ENCODE measurements at regions not wholly inside any gene's neighbourhood (a gene's known extent, or its start where the extent isn't known, plus 50 kb on each side); places are given as distances from the start of the nearest gene placed in this dataset.

DNA sequence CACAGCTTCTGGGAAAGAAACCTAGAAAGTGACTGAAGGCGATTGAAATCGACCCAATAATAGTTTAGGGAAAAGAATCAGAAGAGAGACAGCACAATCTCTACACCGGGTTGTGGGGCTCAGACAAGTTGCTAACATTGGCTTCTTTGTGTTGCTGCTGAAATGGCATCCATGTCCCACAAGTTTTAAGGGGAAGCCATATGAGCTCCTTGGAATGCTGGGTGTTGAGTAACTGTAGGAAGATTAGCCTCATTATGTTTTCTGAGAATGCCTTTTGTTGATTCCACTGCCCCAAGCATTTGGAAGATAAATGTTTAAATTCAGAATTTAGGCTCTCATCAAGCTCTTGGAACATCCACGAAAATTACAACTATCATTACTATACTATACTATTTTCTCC, 73.4 kb upstream of the NEUROD1 start:
- peak overlapping the region; percentile 52 for H2AFZ ChIP-seq (ENCODE audit: low read length)
- no peak overlapping the region for H3K14ac ChIP-seq (ENCODE audit: low read length)
- no peak overlapping the region for H3K27ac ChIP-seq (replicated peaks; ENCODE audit: low read length)
- H3K27me3 ChIP-seq (ENCODE audit: control insufficient read depth in 3 of 3, insufficient read depth in 3 of 3, low read depth in 1 of 3, low read length in 3 of 3), result no peaks in the 10 kb centered on the region
- H3K36me3 ChIP-seq (replicated peaks in 1 of 2; ENCODE audit: control insufficient read depth in 2 of 2, insufficient read depth in 2 of 2, low read length in 2 of 2), result no peaks in the 10 kb centered on the region
- no peak overlapping the region for H2BK120ac ChIP-seq (ENCODE audit: low read depth, low read length)
- peaks cover 0 to 3% of the 10 kb centered on the region in 2 donors for H3K9me3 ChIP-seq (replicated peaks in 1 of 2; ENCODE audit: control insufficient read depth in 2 of 2, insufficient read depth in 1 of 2, low read depth in 1 of 2, low read length in 2 of 2)
- H3K18ac ChIP-seq (ENCODE audit: low read length), result no peak overlapping the region
- 100% methylated on average over 1 of the region's 4 CpGs; no CpG with 5 or more reads in 1 of the 2 donors for WGBS, 2 donors (ENCODE audit: extremely low coverage in 2 of 2, insufficient read length in 2 of 2, insufficient replicate concordance in 1 of 2)
- no peak for DNase-seq (ENCODE audit: low spot score)
- H3K4me3 ChIP-seq (ENCODE audit: low read length in 2 of 2), result no peak overlapping the region
- H2BK12ac ChIP-seq (ENCODE audit: low read length), result no peak overlapping the region
- no peak overlapping the region for H2BK5ac ChIP-seq (ENCODE audit: low read length)
- H4K8ac ChIP-seq (ENCODE audit: low read depth, low read length), result no peak overlapping the region
- no peak overlapping the region for H2BK15ac ChIP-seq (ENCODE audit: low read length)
- H3K4me2 ChIP-seq (ENCODE audit: insufficient read depth, low read length, poor library complexity, severe bottlenecking), result no peak overlapping the region
- H3K9ac ChIP-seq (ENCODE audit: low read depth, low read length, poor library complexity), result no peak overlapping the region
- H2AK5ac ChIP-seq (ENCODE audit: low read depth, low read length), result no peak overlapping the region
- no peak overlapping the region for H3K23ac ChIP-seq (ENCODE audit: low read depth, low read length, poor library complexity)
- H3K4ac ChIP-seq (ENCODE audit: low read length), result no peak overlapping the region
- H3K4me1 ChIP-seq (ENCODE audit: control insufficient read depth in 2 of 2, insufficient read depth in 1 of 2, low read depth in 1 of 2, low read length in 2 of 2), result peaks cover 6 to 8% of the 10 kb centered on the region in 2 donors
- no peaks in the 10 kb centered on the region for H3K79me1 ChIP-seq (ENCODE audit: low read depth, low read length)
- H4K91ac ChIP-seq (ENCODE audit: low read depth, low read length, poor library complexity), result no peak overlapping the region

DNA sequence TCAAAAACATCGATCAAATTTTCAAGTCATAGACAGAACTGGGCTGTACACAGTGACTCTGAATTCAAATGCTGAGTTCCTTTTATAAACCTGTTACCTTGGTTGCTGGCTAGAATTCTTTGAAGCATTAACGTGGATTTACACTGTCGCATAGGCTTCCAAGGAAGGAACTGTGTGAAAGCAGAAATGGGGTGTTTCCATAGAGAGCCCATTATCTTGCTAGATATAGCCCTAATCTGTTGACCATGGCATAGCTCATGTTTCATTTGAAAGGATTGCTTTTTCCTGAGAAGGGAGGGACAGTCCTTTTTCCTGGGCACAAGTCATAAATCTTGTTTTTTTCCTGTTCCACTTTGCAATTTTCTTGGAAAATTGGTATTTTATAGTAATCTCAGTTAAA, 73.8 kb upstream of the NEUROD1 start:
- Histone ChIP-seq H2BK12ac (ENCODE audit: low read length) (no peak overlapping the region), H3K14ac (ENCODE audit: low read length) (no peak overlapping the region), H2AK5ac (ENCODE audit: low read depth, low read length) (no peak overlapping the region), H3K9ac (ENCODE audit: low read depth, low read length, poor library complexity) (no peak overlapping the region), H2BK120ac (ENCODE audit: low read depth, low read length) (no peak overlapping the region), H3K4me2 (ENCODE audit: insufficient read depth, low read length, poor library complexity, severe bottlenecking) (no peak overlapping the region), H3K9me3 (replicated peaks in 1 of 2; ENCODE audit: control insufficient read depth in 2 of 2, insufficient read depth in 1 of 2, low read depth in 1 of 2, low read length in 2 of 2) (peaks cover 0 to 3% of the 10 kb centered on the region in 2 donors), H3K36me3 (replicated peaks in 1 of 2; ENCODE audit: control insufficient read depth in 2 of 2, insufficient read depth in 2 of 2, low read length in 2 of 2) (no peaks in the 10 kb centered on the region), H3K4me3 (ENCODE audit: low read length in 2 of 2) (no peak overlapping the region), H4K8ac (ENCODE audit: low read depth, low read length) (no peak overlapping the region), H3K27ac (replicated peaks; ENCODE audit: low read length) (no peak overlapping the region), H3K18ac (ENCODE audit: low read length) (no peak overlapping the region), H3K4ac (ENCODE audit: low read length) (no peak overlapping the region), H3K4me1 (ENCODE audit: control insufficient read depth in 2 of 2, insufficient read depth in 1 of 2, low read depth in 1 of 2, low read length in 2 of 2) (peaks cover 6 to 8% of the 10 kb centered on the region in 2 donors), H3K79me1 (ENCODE audit: low read depth, low read length) (no peaks in the 10 kb centered on the region), H3K27me3 (ENCODE audit: control insufficient read depth in 3 of 3, insufficient read depth in 3 of 3, low read depth in 1 of 3, low read length in 3 of 3) (no peaks in the 10 kb centered on the region), H4K91ac (ENCODE audit: low read depth, low read length, poor library complexity) (no peak overlapping the region), H2BK5ac (ENCODE audit: low read length) (no peak overlapping the region), H3K23ac (ENCODE audit: low read depth, low read length, poor library complexity) (no peak overlapping the region), H2AFZ (ENCODE audit: low read length) (peak overlapping the region; percentile 52), H2BK15ac (ENCODE audit: low read length) (no peak overlapping the region)
- DNase-seq (ENCODE audit: low spot score), result no peak
- WGBS, 2 donors (ENCODE audit: extremely low coverage in 2 of 2, insufficient read length in 2 of 2, insufficient replicate concordance in 1 of 2), result 100% methylated on average over 1 of the region's 3 CpGs; no CpG with 5 or more reads in 1 of the 2 donors

GRCh38 chr2:181755181-181755580, 74.9 kb upstream of the NEUROD1 start:
- H2BK12ac ChIP-seq (ENCODE audit: low read length), result no peak overlapping the region
- peaks cover 6 to 8% of the 10 kb centered on the region in 2 donors for H3K4me1 ChIP-seq (ENCODE audit: control insufficient read depth in 2 of 2, insufficient read depth in 1 of 2, low read depth in 1 of 2, low read length in 2 of 2)
- no peak overlapping the region for H3K4me3 ChIP-seq (ENCODE audit: low read length in 2 of 2)
- H3K79me1 ChIP-seq (ENCODE audit: low read depth, low read length), result no peaks in the 10 kb centered on the region
- DNase-seq (ENCODE audit: low spot score), result no peak
- H3K23ac ChIP-seq (ENCODE audit: low read depth, low read length, poor library complexity), result no peak overlapping the region
- H3K27ac ChIP-seq (replicated peaks; ENCODE audit: low read length), result no peak overlapping the region
- H4K91ac ChIP-seq (ENCODE audit: low read depth, low read length, poor library complexity), result no peak overlapping the region
- H2BK120ac ChIP-seq (ENCODE audit: low read depth, low read length), result no peak overlapping the region
- no peak overlapping the region for H3K4me2 ChIP-seq (ENCODE audit: insufficient read depth, low read length, poor library complexity, severe bottlenecking)
- no peak overlapping the region for H2AK5ac ChIP-seq (ENCODE audit: low read depth, low read length)
- H3K36me3 ChIP-seq (replicated peaks in 1 of 2; ENCODE audit: control insufficient read depth in 2 of 2, insufficient read depth in 2 of 2, low read length in 2 of 2), result no peaks in the 10 kb centered on the region
- H3K4ac ChIP-seq (ENCODE audit: low read length), result no peak overlapping the region
- H4K8ac ChIP-seq (ENCODE audit: low read depth, low read length), result no peak overlapping the region
- H3K9ac ChIP-seq (ENCODE audit: low read depth, low read length, poor library complexity), result no peak overlapping the region
- no peak overlapping the region for H2BK5ac ChIP-seq (ENCODE audit: low read length)
- H3K9me3 ChIP-seq (replicated peaks in 1 of 2; ENCODE audit: control insufficient read depth in 2 of 2, insufficient read depth in 1 of 2, low read depth in 1 of 2, low read length in 2 of 2), result peaks cover 0 to 3% of the 10 kb centered on the region in 2 donors
- no peak overlapping the region for H2BK15ac ChIP-seq (ENCODE audit: low read length)
- H2AFZ ChIP-seq (ENCODE audit: low read length), result no peak overlapping the region
- H3K18ac ChIP-seq (ENCODE audit: low read length), result no peak overlapping the region
- H3K27me3 ChIP-seq (ENCODE audit: control insufficient read depth in 3 of 3, insufficient read depth in 3 of 3, low read depth in 1 of 3, low read length in 3 of 3), result no peaks in the 10 kb centered on the region
- H3K14ac ChIP-seq (ENCODE audit: low read length), result no peak overlapping the region

DNA sequence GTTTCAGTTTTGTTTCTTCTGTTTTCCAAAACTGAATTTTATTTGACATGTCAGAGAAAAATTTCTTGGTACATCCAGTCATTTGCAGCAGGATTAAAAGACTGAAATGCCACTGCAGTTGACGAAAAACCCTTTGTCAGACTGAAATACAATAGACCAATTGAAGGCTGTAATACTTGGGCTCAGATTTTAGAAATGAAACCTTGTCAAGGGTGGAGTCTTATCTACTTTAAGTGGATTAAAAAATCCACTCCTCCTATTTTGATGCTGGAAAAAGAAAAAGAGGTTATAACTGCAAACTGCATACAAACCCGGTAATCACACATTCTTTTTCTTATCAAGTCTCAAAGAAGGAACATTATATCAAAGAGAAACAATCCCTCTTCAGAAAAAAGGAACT, 80.2 kb upstream of the NEUROD1 start:
- Histone ChIP-seq H3K14ac (ENCODE audit: low read length) (no peak overlapping the region), H3K27ac (replicated peaks; ENCODE audit: low read length) (no peak overlapping the region), H2BK120ac (ENCODE audit: low read depth, low read length) (no peak overlapping the region), H3K27me3 (ENCODE audit: control insufficient read depth in 3 of 3, insufficient read depth in 3 of 3, low read depth in 1 of 3, low read length in 3 of 3) (no peaks in the 10 kb centered on the region), H3K79me1 (ENCODE audit: low read depth, low read length) (no peaks in the 10 kb centered on the region), H2BK5ac (ENCODE audit: low read length) (no peak overlapping the region), H3K4ac (ENCODE audit: low read length) (no peak overlapping the region), H2AK5ac (ENCODE audit: low read depth, low read length) (no peak overlapping the region), H2BK12ac (ENCODE audit: low read length) (no peak overlapping the region), H3K23ac (ENCODE audit: low read depth, low read length, poor library complexity) (no peak overlapping the region), H3K9ac (ENCODE audit: low read depth, low read length, poor library complexity) (no peak overlapping the region), H2AFZ (ENCODE audit: low read length) (no peak overlapping the region), H3K36me3 (replicated peaks in 1 of 2; ENCODE audit: control insufficient read depth in 2 of 2, insufficient read depth in 2 of 2, low read length in 2 of 2) (no peaks in the 10 kb centered on the region), H3K4me1 (ENCODE audit: control insufficient read depth in 2 of 2, insufficient read depth in 1 of 2, low read depth in 1 of 2, low read length in 2 of 2) (peaks cover 0 to 7% of the 10 kb centered on the region in 2 donors), H3K18ac (ENCODE audit: low read length) (no peak overlapping the region), H3K9me3 (replicated peaks in 1 of 2; ENCODE audit: control insufficient read depth in 2 of 2, insufficient read depth in 1 of 2, low read depth in 1 of 2, low read length in 2 of 2) (no peaks in the 10 kb centered on the region), H4K91ac (ENCODE audit: low read depth, low read length, poor library complexity) (no peak overlapping the region), H4K8ac (ENCODE audit: low read depth, low read length) (no peak overlapping the region), H3K4me2 (ENCODE audit: insufficient read depth, low read length, poor library complexity, severe bottlenecking) (no peak overlapping the region), H3K4me3 (ENCODE audit: low read length in 2 of 2) (no peak overlapping the region), H2BK15ac (ENCODE audit: low read length) (no peak overlapping the region)
- WGBS, 2 donors (ENCODE audit: extremely low coverage in 2 of 2, insufficient read length in 2 of 2, insufficient replicate concordance in 1 of 2), result no CpG with 5 or more reads among the region's 2 CpGs
- DNase-seq (ENCODE audit: low spot score), result no peak

Measured in neuronal stem cell (in vitro differentiated cells).